CD1c-positive myeloid dendritic cell (primary cell): ENCODE measurements at regions not wholly inside any gene's neighbourhood (a gene's known extent, or its start where the extent isn't known, plus 50 kb on each side); places are given as distances from the start of the nearest gene placed in this dataset.
A peak's percentile ranks its signal among the peaks of the same experiment; 100 is the strongest.

Experiments used
- DNase-seq: peaks from one replicate; pipeline ENCODE4 v3.0.0-alpha.2; 2016; ENCODE audit errors: extremely low spot score

- no peak for DNase-seq
Measured at GRCh38 chr2:191738003-191738402, 60.1 kb downstream of the NABP1 start.

- DNase-seq = no peak
Measured at GRCh38 chr2:191738667-191739066, 60.7 kb downstream of the NABP1 start.

GRCh38 chr2:191739194-191739593, 61.3 kb downstream of the NABP1 start:
- DNase-seq = no peak

- DNase-seq = no peak
Measured at GRCh38 chr2:191740016-191740419, 62.1 kb downstream of the NABP1 start.

GRCh38 chr2:191740759-191741158, 62.8 kb downstream of the NABP1 start:
- DNase-seq = no peak

- DNase-seq = no peak
Measured at GRCh38 chr2:191746346-191747169, 68.6 kb downstream of the NABP1 start.

- DNase-seq = no peak
Measured at GRCh38 chr2:191747170-191747530, 69.2 kb downstream of the NABP1 start.

GRCh38 chr2:191748059-191748461, 70.1 kb downstream of the NABP1 start:
- no peak for DNase-seq

- DNase-seq = no peak
Measured at GRCh38 chr2:191748528-191749180, 70.7 kb downstream of the NABP1 start.

- no peak for DNase-seq
Measured at GRCh38 chr2:191749181-191749540, 71.2 kb downstream of the NABP1 start.

- no peak for DNase-seq
Measured at GRCh38 chr2:191754103-191754502, 76.2 kb downstream of the NABP1 start.

- DNase-seq = no peak
Measured at GRCh38 chr2:191756761-191757160, 78.8 kb downstream of the NABP1 start.

GRCh38 chr2:191757208-191757607, 79.3 kb downstream of the NABP1 start:
- DNase-seq = no peak

GRCh38 chr2:191758518-191759507, 80.9 kb downstream of the NABP1 start:
- DNase-seq = peak; percentile 81

- DNase-seq = no peak
Measured at GRCh38 chr2:191759680-191760079, 81.7 kb downstream of the NABP1 start.

GRCh38 chr2:191760655-191761262, 82.8 kb downstream of the NABP1 start:
- DNase-seq = no peak

- no peak for DNase-seq
Measured at GRCh38 chr2:191773136-191773535, 73.8 kb downstream of the CAVIN2 start.

- no peak for DNase-seq
Measured at GRCh38 chr2:191777351-191777750, 69.5 kb downstream of the CAVIN2 start.

GRCh38 chr2:191778041-191778440, 68.8 kb downstream of the CAVIN2 start:
- DNase-seq = no peak

GRCh38 chr2:191782351-191782750, 64.5 kb downstream of the CAVIN2 start:
- no peak for DNase-seq

- DNase-seq = peak; percentile 15
Measured at GRCh38 chr2:191783416-191783815, 63.5 kb downstream of the CAVIN2 start.
